ENCODE measurements at regions not wholly inside any gene's neighbourhood (a gene's known extent, or its start where the extent isn't known, plus 50 kb on each side); places are given as distances from the start of the nearest gene placed in this dataset.

- Histone ChIP-seq H3K9ac (replicated peaks; ENCODE audit: extremely low read depth, insufficient read depth, low read length) (no peak overlapping the region), H3K79me2 (ENCODE audit: control insufficient read depth, insufficient read depth, low read length) (no peaks in the 10 kb centered on the region), H3K9me3 (replicated peaks; ENCODE audit: control insufficient read depth, insufficient read depth, low read length) (no peaks in the 10 kb centered on the region), H2AFZ (ENCODE audit: low read depth, low read length) (no peak overlapping the region), H3K36me3 (ENCODE audit: control insufficient read depth in 2 of 2, extremely low read depth in 1 of 2, insufficient read depth in 2 of 2, low read length in 2 of 2) (no peaks in the 10 kb centered on the region), H3K4me3 (replicated peaks in 1 of 3; ENCODE audit: insufficient read depth in 1 of 3, low read depth in 1 of 3, low read length in 3 of 3) (no peak overlapping the region), H3K4me1 (ENCODE audit: control insufficient read depth, extremely low read depth, insufficient read depth, low read length) (no peaks in the 10 kb centered on the region), H3K27me3 (ENCODE audit: control insufficient read depth in 2 of 2, insufficient read depth in 2 of 2, low read length in 2 of 2) (peaks cover 0 to 2% of the 10 kb centered on the region in 2 experiments), H4K20me1 (replicated peaks; ENCODE audit: control insufficient read depth, extremely low read depth, insufficient read depth, low read length) (no peaks in the 10 kb centered on the region), H3K27ac (ENCODE audit: insufficient read depth, low read depth, low read length) (no peak overlapping the region), H3K4me2 (ENCODE audit: insufficient read depth, low read length) (no peak overlapping the region), H3K9me1 (replicated peaks; ENCODE audit: control insufficient read depth, extremely low read depth, insufficient read depth, low read length) (no peaks in the 10 kb centered on the region)
- TF ChIP-seq MYC (IDR thresholded peaks at IDR 0.05; ENCODE audit: low read depth, low read length) = no peak
- no peak for TF ChIP-seq EZH2 (IDR thresholded peaks at IDR 0.05; ENCODE audit: borderline replicate concordance, low read depth, low read length, severe bottlenecking)
- TF ChIP-seq, protein P1, sequence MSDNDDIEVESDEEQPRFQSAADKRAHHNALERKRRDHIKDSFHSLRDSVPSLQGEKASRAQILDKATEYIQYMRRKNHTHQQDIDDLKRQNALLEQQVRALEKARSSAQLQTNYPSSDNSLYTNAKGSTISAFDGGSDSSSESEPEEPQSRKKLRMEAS (IDR thresholded peaks at IDR 0.05; ENCODE audit: insufficient read depth, insufficient read length) = no peak
- no peak for TF ChIP-seq FOS (IDR thresholded peaks at IDR 0.05; ENCODE audit: borderline replicate concordance, insufficient read depth, low read length)
- TF ChIP-seq POLR2A (IDR thresholded peaks at IDR 0.05; ENCODE audit: low read depth, low read length) = no peak
- TF ChIP-seq JUN (IDR thresholded peaks at IDR 0.05; ENCODE audit: borderline replicate concordance, insufficient read depth, insufficient read length, low read depth) = no peak
- TF ChIP-seq GATA2 (IDR thresholded peaks at IDR 0.05; ENCODE audit: insufficient read depth, insufficient read length, low read depth, low read length) = no peak
- no peak for TF ChIP-seq POLR2AphosphoS5 (IDR thresholded peaks at IDR 0.05; ENCODE audit: insufficient read depth, low read depth, low read length)
- TF ChIP-seq, protein P2, sequence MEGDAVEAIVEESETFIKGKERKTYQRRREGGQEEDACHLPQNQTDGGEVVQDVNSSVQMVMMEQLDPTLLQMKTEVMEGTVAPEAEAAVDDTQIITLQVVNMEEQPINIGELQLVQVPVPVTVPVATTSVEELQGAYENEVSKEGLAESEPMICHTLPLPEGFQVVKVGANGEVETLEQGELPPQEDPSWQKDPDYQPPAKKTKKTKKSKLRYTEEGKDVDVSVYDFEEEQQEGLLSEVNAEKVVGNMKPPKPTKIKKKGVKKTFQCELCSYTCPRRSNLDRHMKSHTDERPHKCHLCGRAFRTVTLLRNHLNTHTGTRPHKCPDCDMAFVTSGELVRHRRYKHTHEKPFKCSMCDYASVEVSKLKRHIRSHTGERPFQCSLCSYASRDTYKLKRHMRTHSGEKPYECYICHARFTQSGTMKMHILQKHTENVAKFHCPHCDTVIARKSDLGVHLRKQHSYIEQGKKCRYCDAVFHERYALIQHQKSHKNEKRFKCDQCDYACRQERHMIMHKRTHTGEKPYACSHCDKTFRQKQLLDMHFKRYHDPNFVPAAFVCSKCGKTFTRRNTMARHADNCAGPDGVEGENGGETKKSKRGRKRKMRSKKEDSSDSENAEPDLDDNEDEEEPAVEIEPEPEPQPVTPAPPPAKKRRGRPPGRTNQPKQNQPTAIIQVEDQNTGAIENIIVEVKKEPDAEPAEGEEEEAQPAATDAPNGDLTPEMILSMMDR (IDR thresholded peaks at IDR 0.05; ENCODE audit: extremely low read depth in 1 of 2, insufficient read depth in 1 of 2, low read depth in 1 of 2, low read length in 2 of 2) = no peak
- dilution Hi-C loops (cut with MboI; ENCODE audit: extremely low pct_ligation_motif_present, low sequenced_read_pairs) (no loop called here), intact Hi-C loops (cut with micrococcal nuclease) (no loop called here)
- FAIRE-seq = no peak
- BruUV-seq (replicated peaks) = no TSS peak
- DNase-seq (ENCODE audit: low read depth, low spot score) = no peak
- POLR2A ChIA-PET = no interaction called here
- CTCF ChIA-PET = interaction anchor here (1.1 kb wide), 1 partner anchor 168 kb away, joined by 3 read pairs; no protein-coding TSS in a partner anchor
Measured at GRCh38 chr6:16918586-16918985, 157.3 kb upstream of the ATXN1 start.

Measured in endothelial cell of umbilical vein (primary cell).